ENCODE measurements at regions not wholly inside any gene's neighbourhood (a gene's known extent, or its start where the extent isn't known, plus 50 kb on each side); places are given as distances from the start of the nearest gene placed in this dataset.

- TF ChIP-seq CTCF (IDR thresholded peaks at IDR 0.05) (no peak), POLR2A (IDR thresholded peaks at IDR 0.05) (no peak)
Observed at GRCh38 chr17:68101987-68102314, 66.4 kb downstream of the KPNA2 start.

Data from Peyer's patch (tissue), 4 donors.